Mononuclear cell (primary cell): ENCODE measurements at regions not wholly inside any gene's neighbourhood (a gene's known extent, or its start where the extent isn't known, plus 50 kb on each side); places are given as distances from the start of the nearest gene placed in this dataset.
A peak's percentile ranks its signal among the peaks of the same experiment; 100 is the strongest.
"Not testable (repeated sequence)": the region's sequence is repeated elsewhere in the genome, so short reads cannot be mapped to it uniquely, and the experiment has no call there.

Experiments
- H3K27me3 ChIP-seq: 2 replicates; pipeline ENCODE4 v1.6.0; 2011; ENCODE audit warnings: low read length, control low read depth; ENCODE audit not compliant: insufficient read depth
- H3K4me1 ChIP-seq: 2 replicates; pipeline ENCODE4 v1.5.1; 2011; ENCODE audit warnings: mild to moderate bottlenecking, low read length, control low read depth; ENCODE audit not compliant: insufficient read depth
- H3K4me3 ChIP-seq: 2 replicates; pipeline ENCODE4 v1.5.1; 2011; ENCODE audit warnings: mild to moderate bottlenecking, low read length, moderate library complexity
- H3K9me3 ChIP-seq: 2 replicates; pipeline ENCODE4 v1.5.1; 2011; ENCODE audit warnings: low read depth, mild to moderate bottlenecking, control low read depth, low read length

DNA sequence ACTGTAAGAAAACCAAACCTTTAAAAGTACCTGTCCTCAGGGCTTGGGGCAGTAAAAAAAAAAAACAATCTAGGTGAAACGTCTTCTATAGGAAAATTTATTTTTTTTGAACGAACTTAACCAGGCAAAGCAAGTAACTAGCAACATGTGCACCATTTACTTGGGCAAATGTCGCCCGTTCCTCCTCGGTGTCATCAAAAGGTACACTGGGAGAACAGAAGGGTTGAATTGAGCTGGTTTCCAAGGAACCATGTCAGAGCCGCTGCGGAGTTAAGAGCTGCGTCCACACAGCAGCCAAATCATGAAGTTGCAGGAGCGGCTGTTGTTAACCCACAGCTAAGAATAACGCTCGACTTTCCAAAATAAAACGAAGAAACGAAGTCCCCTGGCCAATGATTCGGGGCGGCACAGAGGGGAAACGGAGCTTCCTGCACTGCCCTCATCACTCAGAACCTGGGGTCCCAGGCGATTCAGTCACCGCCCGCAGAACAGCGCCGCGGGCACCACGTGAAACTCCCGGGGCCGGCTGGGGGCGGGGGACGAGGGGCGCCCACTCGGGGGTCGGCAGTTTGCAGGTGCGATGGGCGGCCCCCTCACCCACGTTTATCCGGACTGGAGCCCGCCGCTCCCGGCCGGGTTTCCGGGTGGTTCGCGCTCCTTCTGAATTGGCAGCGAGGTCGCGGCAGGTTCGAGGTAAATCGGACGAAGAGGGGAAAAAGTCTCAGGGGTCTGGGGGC is 53.6 kb upstream of the PLGLB1 start:
- peak overlapping the region; percentile 54 for H3K4me3 ChIP-seq
- not testable (repeated sequence) for H3K9me3 ChIP-seq, H3K4me1 ChIP-seq, H3K27me3 ChIP-seq

DNA sequence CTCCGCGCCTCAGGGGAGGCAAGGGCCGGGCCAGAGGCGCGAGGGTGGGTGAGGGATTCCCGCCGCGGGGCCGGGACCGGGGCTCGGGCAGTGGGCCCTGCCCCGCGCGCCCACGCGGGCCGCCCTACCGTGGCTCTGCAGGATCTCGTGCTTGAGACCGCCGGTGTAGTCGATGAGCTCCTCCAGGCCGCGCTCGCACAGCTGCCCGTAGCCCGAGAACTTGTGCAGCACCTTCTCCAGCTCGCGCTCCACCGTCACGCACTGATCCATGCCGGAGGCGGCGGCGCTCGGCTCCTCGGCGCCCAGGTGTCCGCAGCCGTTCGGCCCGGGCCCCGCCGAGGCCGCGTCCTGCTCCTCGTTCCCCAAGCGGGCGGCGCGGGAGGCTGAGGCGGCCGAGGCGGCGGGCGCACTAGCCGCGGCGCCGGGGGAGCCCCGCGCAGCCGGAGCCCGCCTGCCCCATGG is 54.2 kb upstream of the PLGLB1 start:
- H3K4me1 ChIP-seq, H3K9me3 ChIP-seq, H3K27me3 ChIP-seq: not testable (repeated sequence)
- H3K4me3 ChIP-seq = peak overlapping the region; percentile 54

DNA sequence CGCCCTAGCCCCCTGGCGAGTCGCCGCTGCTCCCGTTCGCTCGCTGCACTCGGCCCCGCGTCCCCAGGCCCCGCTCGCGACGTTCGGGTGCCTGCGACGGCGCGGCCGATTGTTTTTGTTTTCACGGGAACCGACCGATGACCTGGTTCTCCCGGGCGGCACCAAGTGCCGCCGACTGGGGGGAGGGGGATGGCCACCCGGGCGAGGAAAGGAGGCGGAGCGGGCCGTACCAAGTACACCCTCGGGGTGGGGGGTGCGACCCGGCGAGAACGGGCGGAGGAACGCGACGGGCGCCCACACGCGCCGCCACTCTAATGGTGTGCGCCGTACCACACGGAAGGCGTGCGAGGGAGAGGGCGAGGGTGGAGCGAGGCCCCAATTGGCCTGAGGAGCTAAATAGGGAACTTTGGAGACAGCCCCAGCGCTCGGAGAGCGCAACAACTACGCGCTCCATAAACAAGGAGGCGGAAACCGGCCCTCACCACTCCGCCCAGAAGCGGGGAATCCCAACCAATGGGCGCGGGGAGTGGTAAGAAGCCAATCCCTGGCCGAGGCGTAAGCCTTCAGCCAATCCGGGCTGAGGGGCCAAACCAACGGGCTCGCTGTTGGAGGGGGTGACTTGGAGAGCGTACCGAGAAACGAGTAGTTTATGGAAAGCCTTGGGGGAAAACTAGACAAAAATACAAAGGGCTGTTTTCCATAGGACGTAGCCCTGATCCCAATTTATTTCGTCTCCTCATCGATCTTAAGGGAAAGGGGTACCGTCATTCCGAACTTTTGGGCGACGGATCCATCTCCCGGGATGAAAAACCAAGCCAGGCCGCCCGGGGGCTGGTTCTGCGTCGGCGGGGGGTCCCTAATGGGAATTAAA is 54.8 kb upstream of the PLGLB1 start:
- not testable (repeated sequence) for H3K27me3 ChIP-seq, H3K9me3 ChIP-seq, H3K4me1 ChIP-seq
- H3K4me3 ChIP-seq = peak overlapping the region; percentile 54

DNA sequence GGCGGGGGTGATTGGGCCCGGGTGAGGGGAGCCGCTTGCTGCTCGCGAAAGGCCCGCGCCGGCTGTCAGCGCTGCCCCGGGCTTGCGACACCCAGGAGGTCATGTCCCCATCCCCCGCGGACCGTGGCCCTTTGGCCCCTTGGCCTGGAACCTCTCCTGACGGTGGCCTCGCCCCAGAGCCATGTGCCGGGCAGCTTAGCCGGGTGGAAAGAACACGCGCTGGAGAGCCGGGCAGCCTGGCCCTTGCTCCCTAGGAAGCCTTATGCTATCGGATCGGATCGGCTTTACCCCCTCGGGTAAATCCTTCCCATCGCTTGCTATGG is 55.4 kb upstream of the PLGLB1 start:
- H3K27me3 ChIP-seq, H3K4me1 ChIP-seq, H3K9me3 ChIP-seq: not testable (repeated sequence)
- peak overlapping the region; percentile 54 for H3K4me3 ChIP-seq

- H3K27me3 ChIP-seq, H3K4me3 ChIP-seq, H3K4me1 ChIP-seq, H3K9me3 ChIP-seq: not testable (repeated sequence)
Observed at GRCh38 chr2:87081727-87082126, 60.1 kb upstream of the PLGLB1 start.

GRCh38 chr2:87088079-87088478 is 66.4 kb upstream of the PLGLB1 start:
- H3K27me3 ChIP-seq, H3K9me3 ChIP-seq, H3K4me3 ChIP-seq, H3K4me1 ChIP-seq: not testable (repeated sequence)

GRCh38 chr2:87089401-87089800 is 67.8 kb upstream of the PLGLB1 start:
- H3K4me1 ChIP-seq, H3K27me3 ChIP-seq, H3K9me3 ChIP-seq, H3K4me3 ChIP-seq: not testable (repeated sequence)

- not testable (repeated sequence) for H3K4me1 ChIP-seq, H3K4me3 ChIP-seq, H3K9me3 ChIP-seq, H3K27me3 ChIP-seq
Observed at GRCh38 chr2:87093252-87093651, 71.6 kb upstream of the PLGLB1 start.

DNA sequence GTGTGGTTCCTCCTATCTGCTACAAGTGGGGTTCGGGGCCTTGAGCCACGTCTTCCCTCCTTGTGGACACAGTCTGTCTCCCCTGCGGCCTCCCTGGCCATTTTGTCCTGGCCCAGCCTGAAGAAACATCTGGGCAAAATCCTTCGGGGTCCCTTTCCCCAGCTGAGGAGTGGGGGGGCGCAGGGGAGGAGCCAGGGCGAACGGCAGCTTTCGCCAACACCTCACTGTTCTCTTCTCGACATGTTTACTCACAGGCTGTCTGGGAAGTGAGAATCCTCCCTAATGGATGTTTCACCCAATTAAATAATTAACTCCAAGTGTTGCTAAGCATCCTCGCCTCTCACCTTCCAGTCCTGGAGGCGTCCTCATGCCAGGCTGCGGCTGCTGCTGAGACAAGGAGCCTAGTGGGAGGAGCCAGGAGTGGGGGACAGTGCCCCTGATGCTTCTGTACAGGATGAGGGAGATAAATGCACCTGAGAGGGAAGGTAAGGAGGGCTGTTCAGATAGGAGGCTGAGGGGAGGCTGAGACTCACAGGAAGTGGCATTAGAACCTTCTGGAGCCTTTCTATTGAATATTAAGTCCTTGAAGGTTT is 72.4 kb upstream of the PLGLB1 start:
- H3K4me1 ChIP-seq, H3K27me3 ChIP-seq, H3K4me3 ChIP-seq, H3K9me3 ChIP-seq: not testable (repeated sequence)

GRCh38 chr2:87095804-87096203 is 74.2 kb upstream of the PLGLB1 start:
- H3K4me3 ChIP-seq, H3K4me1 ChIP-seq, H3K9me3 ChIP-seq, H3K27me3 ChIP-seq: not testable (repeated sequence)

- H3K4me1 ChIP-seq, H3K27me3 ChIP-seq, H3K9me3 ChIP-seq, H3K4me3 ChIP-seq: not testable (repeated sequence)
Observed at GRCh38 chr2:87128761-87129553, 107.3 kb upstream of the PLGLB1 start.

- not testable (repeated sequence) for H3K9me3 ChIP-seq, H3K27me3 ChIP-seq, H3K4me3 ChIP-seq, H3K4me1 ChIP-seq
Observed at GRCh38 chr2:87132577-87132976, 110.9 kb upstream of the PLGLB1 start.

DNA sequence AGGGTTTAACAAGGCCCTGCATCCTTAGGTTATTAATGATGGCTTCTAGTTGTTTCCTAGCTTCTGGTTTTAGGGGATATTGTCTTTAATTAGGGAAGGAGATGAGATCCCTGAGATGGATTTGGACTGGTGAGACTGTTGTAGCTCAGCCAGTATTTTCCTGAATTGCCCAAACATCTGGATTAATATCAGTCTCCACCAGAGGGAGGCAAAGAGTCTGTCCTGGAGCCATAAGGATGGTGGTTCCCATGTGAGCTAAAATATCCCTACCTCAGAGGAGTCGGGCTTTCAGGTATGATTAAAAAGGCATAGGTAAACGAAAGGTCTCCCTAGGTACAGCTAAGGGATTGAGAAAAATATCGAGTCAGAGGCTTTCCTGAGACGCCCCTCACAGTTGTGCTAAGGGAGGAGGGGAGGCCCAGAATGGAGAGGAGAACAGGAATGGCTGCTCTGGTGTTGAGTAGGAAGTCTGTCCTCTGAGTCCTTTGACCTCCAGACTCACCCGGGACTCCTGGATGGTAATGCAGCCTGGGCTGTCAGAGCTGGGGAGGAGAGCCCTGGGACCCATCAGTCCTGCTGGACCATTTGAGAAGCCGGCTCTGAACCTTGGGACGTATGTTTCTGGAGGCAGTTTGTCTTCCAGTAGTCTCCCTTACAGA is 130.3 kb upstream of the PLGLB1 start:
- H3K4me3 ChIP-seq, H3K4me1 ChIP-seq, H3K27me3 ChIP-seq, H3K9me3 ChIP-seq: not testable (repeated sequence)

- H3K27me3 ChIP-seq, H3K4me3 ChIP-seq, H3K9me3 ChIP-seq, H3K4me1 ChIP-seq: not testable (repeated sequence)
Observed at GRCh38 chr2:87174454-87174853, 152.8 kb upstream of the PLGLB1 start.

DNA sequence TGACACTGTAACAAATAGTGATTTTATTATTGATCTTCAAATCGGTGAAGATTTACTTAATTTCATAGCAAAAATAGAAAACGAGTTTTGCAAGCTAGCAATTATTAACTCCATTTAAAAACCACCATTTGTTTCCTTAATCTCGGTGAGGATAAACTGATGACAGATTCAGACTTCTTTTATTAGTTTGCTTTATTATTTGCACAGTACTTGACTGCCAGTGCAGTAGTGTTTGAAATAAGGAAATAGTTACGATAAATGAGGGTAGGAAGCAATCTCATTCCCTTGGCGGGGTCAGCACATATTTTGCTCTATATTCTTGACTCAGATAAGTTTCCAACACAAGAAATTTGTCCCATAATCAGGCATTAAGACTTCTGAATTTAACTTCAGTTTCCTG is 161.7 kb upstream of the PLGLB1 start:
- H3K4me3 ChIP-seq, H3K9me3 ChIP-seq, H3K4me1 ChIP-seq, H3K27me3 ChIP-seq: not testable (repeated sequence)
